H1 (cell line): ENCODE measurements at regions not wholly inside any gene's neighbourhood (a gene's known extent, or its start where the extent isn't known, plus 50 kb on each side); places are given as distances from the start of the nearest gene placed in this dataset.

ENCODE experiments used
- CHD7 ChIP-seq: fragments of 300-600 bp; sonication (generic); IDR thresholded peaks from 2 replicates; pipeline ENCODE4 v1.7.1; 2012; ENCODE audit warnings: low read length, moderate library complexity, mild to moderate bottlenecking, inconsistent platforms; ENCODE audit not compliant: insufficient replicate concordance
- CTBP2 ChIP-seq: IDR thresholded peaks from 2 replicates; pipeline ENCODE4 v1.7.0; 2011; ENCODE audit warnings: borderline replicate concordance, mild to moderate bottlenecking, moderate library complexity, mixed read lengths, low read length; ENCODE audit not compliant: insufficient read depth, insufficient read length
- GABPA ChIP-seq: IDR thresholded peaks from 2 replicates; pipeline ENCODE4 v1.6.1; 2011; ENCODE audit warnings: mild to moderate bottlenecking, low read length, moderate library complexity, borderline replicate concordance; ENCODE audit not compliant: insufficient read depth
- KDM5A ChIP-seq: fragments of 200-600 bp; IDR thresholded peaks from 2 replicates; pipeline ENCODE4 v1.7.1; 2012; ENCODE audit warnings: mild to moderate bottlenecking, low read length, inconsistent platforms, mixed read lengths
- POLR2AphosphoS5 ChIP-seq: IDR thresholded peaks from 2 replicates; pipeline ENCODE4 v1.6.1; 2011; ENCODE audit warnings: low read depth, low read length
- RAD21 ChIP-seq, 2 experiments: IDR thresholded peaks in 1 of 2; conservative IDR thresholded peaks in 1 of 2; 2 replicates each; pipeline ENCODE4 v1.6.1; 2011; ENCODE audit warnings: low read depth in 2 of 2, low read length in 2 of 2, improper control_type of control experiment in 1 of 2, inconsistent platforms in 1 of 2, mild to moderate bottlenecking in 1 of 2, moderate library complexity in 1 of 2
- RNF2 ChIP-seq: fragments of 200-900, 300-1000 bp; sonication (generic); IDR thresholded peaks from 2 replicates; pipeline ENCODE4 v1.7.1; 2016; ENCODE audit warnings: borderline replicate concordance, low read depth, mild to moderate bottlenecking, antibody characterized with exemption, low read length; ENCODE audit not compliant: poor library complexity, severe bottlenecking; ENCODE audit errors: missing control alignments
- SP4 ChIP-seq: IDR thresholded peaks from 2 replicates; pipeline ENCODE4 v1.6.1; 2012; ENCODE audit warnings: low read length, inconsistent platforms
- TAF1 ChIP-seq: IDR thresholded peaks from 2 replicates; pipeline ENCODE4 v1.6.1; 2011; ENCODE audit warnings: mild to moderate bottlenecking, low read depth, low read length
- YY1 ChIP-seq: IDR thresholded peaks from 2 replicates; pipeline ENCODE4 v1.6.1; 2011; ENCODE audit warnings: low read depth, mild to moderate bottlenecking, low read length
- TF ChIP-seq, protein P1 (sequence below): IDR thresholded peaks from 2 replicates; pipeline ENCODE4 v1.6.1; 2011; ENCODE audit warnings: low read depth, mild to moderate bottlenecking, low read length; ENCODE audit not compliant: insufficient read depth

GRCh38 chr12:34286934-34287333, 264.6 kb downstream of the ALG10 start (continued):
- no peak for TF ChIP-seq CHD7
- TF ChIP-seq YY1: no peak
- TF ChIP-seq RAD21 (IDR thresholded peaks at IDR 0.05 in 1 of 2, conservative IDR thresholded peaks at IDR 0.05 in 1 of 2; ENCODE audit: low read depth in 2 of 2, low read length in 2 of 2): no peak
- no peak for TF ChIP-seq TAF1
- no peak for TF ChIP-seq GABPA
- no peak for TF ChIP-seq RNF2
- no peak for TF ChIP-seq SP4
- no peak for TF ChIP-seq KDM5A
- TF ChIP-seq CTBP2: no peak
- TF ChIP-seq, protein P1, sequence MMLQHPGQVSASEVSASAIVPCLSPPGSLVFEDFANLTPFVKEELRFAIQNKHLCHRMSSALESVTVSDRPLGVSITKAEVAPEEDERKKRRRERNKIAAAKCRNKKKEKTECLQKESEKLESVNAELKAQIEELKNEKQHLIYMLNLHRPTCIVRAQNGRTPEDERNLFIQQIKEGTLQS: no peak
- no peak for TF ChIP-seq POLR2AphosphoS5
